Activated T-cell treated with anti-CD3 and anti-CD28 coated beads, Interleukin-2, amount 50 U/mL, for 48 hours (primary cell): ENCODE measurements at regions not wholly inside any gene's neighbourhood (a gene's known extent, or its start where the extent isn't known, plus 50 kb on each side); places are given as distances from the start of the nearest gene placed in this dataset.
"Not testable (repeated sequence)": the region's sequence is repeated elsewhere in the genome, so short reads cannot be mapped to it uniquely, and the experiment has no call there.

ENCODE experiments used
- DNase-seq, 2 experiments: peaks; one replicate each; pipeline ENCODE4 v3.0.0-alpha.2; 2020

DNA sequence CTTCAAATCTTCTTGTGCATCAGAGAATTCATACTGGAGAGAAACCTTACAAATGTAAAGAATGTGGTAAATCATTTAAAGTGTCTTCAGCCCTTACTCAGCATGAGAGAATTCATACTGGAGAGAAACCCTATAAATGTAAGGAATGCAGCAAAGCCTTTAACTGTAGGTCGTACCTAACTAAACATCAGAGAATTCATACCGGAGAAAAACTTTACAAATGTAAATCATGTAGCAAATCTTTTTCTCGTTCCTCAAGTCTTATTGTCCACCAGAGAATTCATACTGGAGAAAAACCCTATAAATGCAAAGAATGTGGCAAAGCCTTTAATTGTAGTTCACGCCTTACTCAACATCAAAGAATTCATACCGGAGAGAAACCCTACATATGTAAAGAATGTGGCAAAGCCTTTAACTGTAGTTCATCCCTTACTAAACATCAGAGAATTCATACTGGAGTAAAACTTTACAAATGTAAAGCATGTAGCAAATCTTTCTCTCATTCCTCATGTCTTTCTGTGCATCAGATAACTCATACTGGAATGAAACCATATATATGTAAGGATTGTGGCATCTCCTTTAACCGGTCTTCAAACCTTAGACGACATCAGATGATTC, 118.5 kb upstream of the ZNF267 start:
- no peak for DNase-seq

DNA sequence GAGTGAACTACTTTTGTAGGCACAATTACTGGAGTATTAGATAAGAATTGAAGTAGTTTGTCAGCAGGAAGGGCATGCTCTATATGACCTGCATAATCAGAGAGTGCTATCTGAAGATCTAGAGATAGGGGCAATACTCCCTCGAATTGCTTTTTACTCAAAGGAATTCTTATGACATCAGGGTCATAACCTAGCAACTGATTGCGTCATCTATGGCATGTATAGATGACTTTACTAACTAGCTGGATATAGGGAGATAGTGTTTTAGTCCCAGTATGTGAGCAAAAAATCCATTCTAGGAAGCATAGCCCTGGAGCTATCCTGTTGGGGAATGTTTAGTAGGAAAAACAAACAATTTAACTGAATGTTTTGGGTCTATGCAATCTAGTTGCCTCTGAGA, 109.5 kb upstream of the ZNF267 start:
- no peak for DNase-seq

DNA sequence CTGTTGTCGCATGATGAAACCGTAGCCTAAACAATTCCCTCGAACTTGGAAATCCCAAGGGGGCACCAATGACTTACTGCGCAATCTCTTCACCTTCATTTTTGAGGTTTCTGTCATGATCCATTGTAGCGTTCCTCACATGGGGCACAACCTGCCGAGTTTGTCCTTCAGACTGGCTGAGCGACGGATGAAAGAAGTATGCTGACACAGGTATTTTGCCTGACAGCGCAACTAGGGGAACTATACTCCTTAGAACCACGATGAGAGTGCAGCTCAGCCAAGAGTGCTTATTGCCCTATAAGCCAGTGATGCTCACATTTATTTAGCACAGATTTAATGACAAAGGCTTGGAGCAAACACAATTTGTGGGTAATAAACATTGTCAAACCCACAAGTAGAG, 106.3 kb upstream of the ZNF267 start:
- no peak for DNase-seq

DNA sequence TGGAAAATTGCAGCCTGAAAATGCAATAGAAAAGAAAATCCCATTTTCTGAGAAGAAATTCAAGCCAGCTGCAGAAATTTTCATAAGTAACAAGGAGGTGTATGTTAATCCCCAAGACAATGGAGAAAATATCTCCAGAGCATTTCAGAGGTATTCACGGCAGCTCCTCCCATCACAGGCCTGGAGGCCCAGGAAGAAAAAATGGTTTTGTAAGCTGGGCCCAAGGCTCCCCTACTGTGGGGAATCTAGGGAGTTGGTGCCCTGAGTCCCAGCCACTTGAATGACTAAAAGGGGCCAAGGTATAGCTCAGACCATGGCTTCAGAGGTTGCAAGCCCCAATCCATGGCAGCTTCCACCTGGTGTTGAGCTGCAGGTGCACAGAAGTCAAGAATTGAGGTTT, 93.3 kb upstream of the ZNF267 start:
- DNase-seq = no peak

DNA sequence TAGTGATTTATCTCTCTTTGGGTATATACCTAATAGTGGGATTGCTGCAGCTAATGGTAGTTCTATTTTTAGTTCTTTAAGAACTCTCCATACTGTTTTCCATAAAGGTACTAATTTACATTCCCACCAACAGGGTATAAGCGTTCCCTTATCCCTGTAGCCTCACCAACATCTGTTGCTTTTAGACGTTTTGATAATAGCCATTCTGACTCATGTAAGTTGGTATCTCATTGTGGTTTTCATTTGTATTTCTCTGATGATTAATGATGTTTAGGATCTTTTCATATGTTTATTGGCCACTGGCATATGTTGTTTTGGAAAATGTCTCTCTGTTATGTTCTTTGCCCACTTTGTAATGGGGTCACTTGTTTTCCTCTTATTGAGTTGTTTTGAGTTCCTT, 88.5 kb upstream of the ZNF267 start:
- DNase-seq = no peak

DNA sequence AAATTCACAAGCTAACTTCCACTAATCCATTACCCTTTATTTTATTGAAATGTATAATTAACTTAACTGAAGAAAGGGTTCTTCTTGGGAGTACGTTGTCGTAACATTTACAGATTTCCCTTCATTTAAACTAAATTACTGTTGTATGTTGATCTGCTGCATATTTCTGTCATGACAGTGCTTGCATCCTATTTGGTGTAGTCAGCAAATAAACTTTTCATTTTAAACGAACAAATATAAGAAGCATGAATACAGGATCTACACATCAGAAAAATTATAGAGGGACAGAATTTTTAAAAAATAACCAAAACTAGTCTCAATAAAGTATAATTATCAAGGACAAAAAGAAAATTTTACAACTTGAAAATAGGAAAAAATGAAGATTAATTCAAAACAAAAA, 66.5 kb upstream of the ZNF267 start:
- no peak for DNase-seq

DNA sequence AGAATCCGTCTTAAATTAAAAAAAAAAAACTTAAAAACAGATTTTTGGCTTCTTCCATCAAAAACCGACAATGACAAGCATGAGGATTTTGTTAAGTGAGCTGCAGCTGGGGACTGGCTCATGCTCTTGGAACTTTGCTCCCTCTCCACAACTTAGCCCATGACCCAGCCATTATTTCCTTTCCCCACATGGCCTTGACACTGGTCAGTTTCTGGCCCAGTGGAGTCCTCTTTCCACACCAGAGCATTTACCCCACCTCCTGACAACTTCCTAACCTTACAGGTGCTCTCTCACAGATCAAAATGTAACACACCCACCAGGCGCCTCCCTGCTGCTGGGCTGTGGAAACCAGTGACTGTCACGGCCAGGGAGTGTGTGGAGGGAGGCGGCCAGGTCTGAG, 62.7 kb upstream of the ZNF267 start:
- no peak for DNase-seq

DNA sequence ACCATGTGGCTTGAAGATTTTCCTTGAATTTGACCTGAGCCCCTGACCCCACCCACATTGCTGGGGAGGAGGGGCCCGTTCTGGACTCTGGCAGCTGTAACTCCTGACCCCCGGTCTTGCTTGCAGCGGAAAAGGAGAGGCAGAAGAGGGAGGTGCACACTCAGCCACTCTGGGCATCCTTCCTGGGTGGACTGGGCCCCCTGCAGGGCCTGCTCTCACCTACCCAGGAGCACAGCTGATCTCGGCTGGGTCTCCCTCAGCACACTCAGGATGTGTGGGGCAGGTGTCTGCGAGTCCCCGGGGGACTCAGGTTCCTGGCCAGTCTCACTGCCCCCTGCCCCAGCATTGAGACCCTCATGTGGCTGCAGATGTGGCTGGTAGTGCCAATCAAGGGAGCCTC, 57.5 kb upstream of the ZNF267 start:
- DNase-seq = not testable (repeated sequence)

DNA sequence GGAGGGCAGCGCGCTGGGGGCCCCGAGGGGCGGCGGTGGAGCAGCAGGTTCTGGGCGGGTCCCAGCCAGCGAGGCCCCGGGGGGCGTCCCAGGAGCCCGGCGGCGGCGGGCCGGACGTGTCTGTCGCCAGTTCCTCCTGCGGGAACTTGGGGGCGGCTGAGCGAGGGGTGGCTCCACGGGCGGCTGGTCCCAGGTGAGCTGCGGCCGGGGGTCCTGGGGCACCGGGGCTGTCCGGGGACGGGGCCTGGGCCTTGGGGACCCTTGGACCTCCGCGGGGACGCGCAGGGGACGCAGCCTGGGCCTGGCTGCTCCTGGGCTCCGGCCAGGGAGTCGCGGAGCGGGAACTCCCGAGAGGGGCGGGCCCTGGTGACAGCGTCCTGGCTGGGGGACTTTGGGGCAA, 54.2 kb upstream of the ZNF267 start:
- no peak for DNase-seq

DNA sequence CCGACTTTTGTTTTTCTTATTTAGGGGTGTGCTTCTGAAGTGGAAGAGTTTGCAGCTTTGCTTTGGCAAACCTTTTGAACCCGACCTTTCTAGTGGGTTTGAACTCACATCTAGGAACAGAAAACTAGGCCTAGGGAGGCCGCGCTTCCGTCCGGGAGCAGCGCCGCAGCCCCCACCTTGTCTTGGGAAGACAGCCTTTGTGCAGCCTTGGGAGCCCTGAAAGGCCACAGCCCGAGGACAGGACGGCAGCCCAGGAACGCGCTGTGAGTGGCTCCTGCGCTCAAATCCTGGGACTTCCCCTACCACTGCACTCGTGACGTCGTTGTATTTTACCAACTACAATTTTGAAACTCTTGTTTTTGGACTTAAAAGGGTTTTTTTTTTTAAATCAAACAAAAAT, 53.7 kb upstream of the ZNF267 start:
- no peak for DNase-seq
